Activated CD4-positive, alpha-beta T cell treated with anti-CD3 and anti-CD28 coated beads for 24 hours (primary cell): ENCODE measurements at regions not wholly inside any gene's neighbourhood (a gene's known extent, or its start where the extent isn't known, plus 50 kb on each side); places are given as distances from the start of the nearest gene placed in this dataset.

Experiments used
- DNase-seq, 2 donors: peaks; one replicate each; pipeline ENCODE4 v3.0.0-alpha.2; 2020; ENCODE audit warnings: low read depth in 2 of 2

GRCh38 chr4:11636031-11636430, 207.3 kb upstream of the HS3ST1 start:
- DNase-seq = no peak

GRCh38 chr4:11635342-11635741, 206.6 kb upstream of the HS3ST1 start:
- DNase-seq = no peak

- no peak for DNase-seq
Observed at GRCh38 chr4:11634283-11634682, 205.6 kb upstream of the HS3ST1 start.

- DNase-seq = no peak
Observed at GRCh38 chr4:11633430-11633829, 204.7 kb upstream of the HS3ST1 start.

- no peak for DNase-seq
Observed at GRCh38 chr4:11632483-11632882, 203.8 kb upstream of the HS3ST1 start.

- no peak for DNase-seq
Observed at GRCh38 chr4:11632025-11632424, 203.3 kb upstream of the HS3ST1 start.

GRCh38 chr4:11631416-11631815, 202.7 kb upstream of the HS3ST1 start:
- no peak for DNase-seq

GRCh38 chr4:11628093-11628725, 199.5 kb upstream of the HS3ST1 start:
- DNase-seq = no peak

GRCh38 chr4:11626066-11626465, 197.4 kb upstream of the HS3ST1 start:
- DNase-seq = no peak

GRCh38 chr4:11625211-11625610, 196.5 kb upstream of the HS3ST1 start:
- no peak for DNase-seq

- DNase-seq = no peak
Observed at GRCh38 chr4:11624370-11624769, 195.7 kb upstream of the HS3ST1 start.

GRCh38 chr4:11623726-11624037, 195.0 kb upstream of the HS3ST1 start:
- no peak for DNase-seq

- DNase-seq = no peak
Observed at GRCh38 chr4:11622961-11623725, 194.4 kb upstream of the HS3ST1 start.

- DNase-seq = no peak
Observed at GRCh38 chr4:11620861-11621260, 192.2 kb upstream of the HS3ST1 start.

GRCh38 chr4:11618666-11619282, 190.1 kb upstream of the HS3ST1 start:
- DNase-seq = no peak

GRCh38 chr4:11616856-11617255, 188.2 kb upstream of the HS3ST1 start:
- DNase-seq = no peak

GRCh38 chr4:11615601-11616000, 186.9 kb upstream of the HS3ST1 start:
- DNase-seq = no peak

GRCh38 chr4:11614426-11614825, 185.7 kb upstream of the HS3ST1 start:
- no peak for DNase-seq

GRCh38 chr4:11611868-11612267, 183.2 kb upstream of the HS3ST1 start:
- no peak for DNase-seq

- no peak for DNase-seq
Observed at GRCh38 chr4:11609751-11610150, 181.1 kb upstream of the HS3ST1 start.

- no peak for DNase-seq
Observed at GRCh38 chr4:11608992-11609391, 180.3 kb upstream of the HS3ST1 start.

- no peak for DNase-seq
Observed at GRCh38 chr4:11606078-11606477, 177.4 kb upstream of the HS3ST1 start.

- DNase-seq = no peak
Observed at GRCh38 chr4:11605597-11605996, 176.9 kb upstream of the HS3ST1 start.
